Osteocyte (in vitro differentiated cells): ENCODE measurements at regions not wholly inside any gene's neighbourhood (a gene's known extent, or its start where the extent isn't known, plus 50 kb on each side); places are given as distances from the start of the nearest gene placed in this dataset.

Experiments
- DNase-seq: peaks from one replicate; pipeline ENCODE4 v3.0.0; 2021; ENCODE audit warnings: mixed read lengths; ENCODE audit not compliant: unreplicated experiment; ENCODE audit errors: extremely low spot score
- H3K27ac Mint-ChIP-seq: one replicate; pipeline ENCODE4 v1.8.0; 2021; ENCODE audit warnings: mild to moderate bottlenecking, mixed read lengths; ENCODE audit not compliant: unreplicated experiment
- H3K27me3 Mint-ChIP-seq: one replicate; pipeline ENCODE4 v1.8.0; 2021; ENCODE audit warnings: mixed read lengths; ENCODE audit not compliant: unreplicated experiment
- H3K36me3 Mint-ChIP-seq: one replicate; pipeline ENCODE4 v1.8.0; 2021; ENCODE audit warnings: mixed read lengths; ENCODE audit not compliant: unreplicated experiment
- H3K4me1 Mint-ChIP-seq: one replicate; pipeline ENCODE4 v1.8.0; 2021; ENCODE audit warnings: mixed read lengths; ENCODE audit not compliant: unreplicated experiment
- H3K4me3 Mint-ChIP-seq: one replicate; pipeline ENCODE4 v1.8.0; 2021; ENCODE audit warnings: mild to moderate bottlenecking, moderate library complexity, mixed read lengths; ENCODE audit not compliant: unreplicated experiment
- H3K9me3 Mint-ChIP-seq: one replicate; pipeline ENCODE4 v1.8.0; 2021; ENCODE audit warnings: mixed read lengths; ENCODE audit not compliant: unreplicated experiment
- CTCF ChIP-seq: fragments of 200-600 bp; sonication (generic); IDR thresholded peaks from 2 replicates; pipeline ENCODE4 v1.5.0; 2021; ENCODE audit warnings: antibody characterized with exemption, mild to moderate bottlenecking, moderate library complexity

- Mint-ChIP-seq H3K27ac (peak overlapping the region; percentile 80), H3K4me1 (peaks cover 58% of the 10 kb centered on the region), H3K27me3 (peaks cover 5% of the 10 kb centered on the region), H3K9me3 (peaks cover 4% of the 10 kb centered on the region), H3K4me3 (no peak overlapping the region), H3K36me3 (peaks cover 4% of the 10 kb centered on the region)
- DNase-seq, result no peak
- no peak for TF ChIP-seq CTCF
Observed at GRCh38 chr2:217555081-217555876, 447.5 kb downstream of the TNS1 start.

GRCh38 chr2:217553679-217554078 is 449.1 kb downstream of the TNS1 start:
- Mint-ChIP-seq H3K9me3 (no peaks in the 10 kb centered on the region), H3K4me1 (peaks cover 59% of the 10 kb centered on the region), H3K4me3 (no peak overlapping the region), H3K27me3 (peaks cover 5% of the 10 kb centered on the region), H3K36me3 (peaks cover 2% of the 10 kb centered on the region), H3K27ac (peak overlapping the region; percentile 13)
- no peak for TF ChIP-seq CTCF
- no peak for DNase-seq

GRCh38 chr2:217553202-217553601 is 449.6 kb downstream of the TNS1 start:
- Mint-ChIP-seq H3K4me3 (no peak overlapping the region), H3K4me1 (peaks cover 57% of the 10 kb centered on the region), H3K27ac (no peak overlapping the region), H3K36me3 (peaks cover under 1% of the 10 kb centered on the region), H3K27me3 (peaks cover 3% of the 10 kb centered on the region), H3K9me3 (no peaks in the 10 kb centered on the region)
- no peak for TF ChIP-seq CTCF
- peak; percentile 23 for DNase-seq

GRCh38 chr2:217552081-217552480 is 450.7 kb downstream of the TNS1 start:
- Mint-ChIP-seq H3K27me3 (no peaks in the 10 kb centered on the region), H3K4me3 (no peak overlapping the region), H3K36me3 (no peaks in the 10 kb centered on the region), H3K9me3 (peaks cover under 1% of the 10 kb centered on the region), H3K4me1 (peaks cover 53% of the 10 kb centered on the region), H3K27ac (peak overlapping the region; percentile 43)
- no peak for TF ChIP-seq CTCF
- peak; percentile 5 for DNase-seq

GRCh38 chr2:217551252-217551899 is 451.4 kb downstream of the TNS1 start:
- Mint-ChIP-seq H3K36me3 (peaks cover under 1% of the 10 kb centered on the region), H3K4me3 (no peak overlapping the region), H3K9me3 (peaks cover 6% of the 10 kb centered on the region), H3K27me3 (no peaks in the 10 kb centered on the region), H3K4me1 (peaks cover 52% of the 10 kb centered on the region), H3K27ac (peak overlapping the region; percentile 43)
- DNase-seq, result peak; percentile 36
- TF ChIP-seq CTCF, result no peak
